ENCODE measurements at regions not wholly inside any gene's neighbourhood (a gene's known extent, or its start where the extent isn't known, plus 50 kb on each side); places are given as distances from the start of the nearest gene placed in this dataset.

DNA sequence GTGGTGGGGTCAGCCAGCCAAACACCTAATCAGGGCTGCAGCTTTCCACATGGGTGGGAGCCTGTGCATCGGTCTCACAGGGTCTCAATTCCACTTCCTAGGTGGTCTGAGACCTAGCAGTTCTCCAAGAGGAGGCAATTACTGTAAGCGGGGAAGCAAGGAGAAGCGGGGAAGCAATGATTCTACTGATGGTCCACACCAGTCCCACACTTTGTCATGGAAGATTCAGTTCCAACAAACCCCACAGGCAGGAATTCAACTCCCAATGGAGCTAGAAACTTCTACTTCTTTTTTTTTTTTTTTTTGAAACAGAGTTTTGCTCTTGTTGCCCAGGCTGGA lies 158.7 kb upstream of the RAI14 start:
- H3K9me3 ChIP-seq (ENCODE audit: control insufficient read depth, low read length) = no peaks in the 10 kb centered on the region
- no peak overlapping the region for H3K4me3 ChIP-seq (ENCODE audit: low read length)
- no peaks in the 10 kb centered on the region for H3K36me3 ChIP-seq (ENCODE audit: control insufficient read depth, insufficient read depth, low read length)
- H3K4me1 ChIP-seq (ENCODE audit: control insufficient read depth, insufficient read depth, low read length) = peaks cover 14% of the 10 kb centered on the region
- H3K9ac ChIP-seq (ENCODE audit: low read length) = no peak overlapping the region
- H3K27me3 ChIP-seq (ENCODE audit: control insufficient read depth, insufficient read depth, low read length) = no peaks in the 10 kb centered on the region

GRCh38 chr5:34498572-34498971 lies 157.6 kb upstream of the RAI14 start:
- H3K4me3 ChIP-seq (ENCODE audit: low read length) = no peak overlapping the region
- H3K27me3 ChIP-seq (ENCODE audit: control insufficient read depth, insufficient read depth, low read length) = no peaks in the 10 kb centered on the region
- H3K4me1 ChIP-seq (ENCODE audit: control insufficient read depth, insufficient read depth, low read length) = peaks cover 14% of the 10 kb centered on the region
- no peak overlapping the region for H3K9ac ChIP-seq (ENCODE audit: low read length)
- no peaks in the 10 kb centered on the region for H3K9me3 ChIP-seq (ENCODE audit: control insufficient read depth, low read length)
- no peaks in the 10 kb centered on the region for H3K36me3 ChIP-seq (ENCODE audit: control insufficient read depth, insufficient read depth, low read length)

- Histone ChIP-seq H3K9ac (ENCODE audit: low read length) (no peak overlapping the region), H3K4me1 (ENCODE audit: control insufficient read depth, insufficient read depth, low read length) (peaks cover 14% of the 10 kb centered on the region), H3K4me3 (ENCODE audit: low read length) (no peak overlapping the region), H3K36me3 (ENCODE audit: control insufficient read depth, insufficient read depth, low read length) (no peaks in the 10 kb centered on the region), H3K27me3 (ENCODE audit: control insufficient read depth, insufficient read depth, low read length) (no peaks in the 10 kb centered on the region), H3K9me3 (ENCODE audit: control insufficient read depth, low read length) (no peaks in the 10 kb centered on the region)
Measured at GRCh38 chr5:34499001-34499734, 157.0 kb upstream of the RAI14 start.

GRCh38 chr5:34500236-34500847 lies 155.8 kb upstream of the RAI14 start:
- no peaks in the 10 kb centered on the region for H3K36me3 ChIP-seq (ENCODE audit: control insufficient read depth, insufficient read depth, low read length)
- H3K4me1 ChIP-seq (ENCODE audit: control insufficient read depth, insufficient read depth, low read length) = peaks cover 14% of the 10 kb centered on the region
- no peak overlapping the region for H3K9ac ChIP-seq (ENCODE audit: low read length)
- no peak overlapping the region for H3K4me3 ChIP-seq (ENCODE audit: low read length)
- no peaks in the 10 kb centered on the region for H3K27me3 ChIP-seq (ENCODE audit: control insufficient read depth, insufficient read depth, low read length)
- H3K9me3 ChIP-seq (ENCODE audit: control insufficient read depth, low read length) = no peaks in the 10 kb centered on the region

DNA sequence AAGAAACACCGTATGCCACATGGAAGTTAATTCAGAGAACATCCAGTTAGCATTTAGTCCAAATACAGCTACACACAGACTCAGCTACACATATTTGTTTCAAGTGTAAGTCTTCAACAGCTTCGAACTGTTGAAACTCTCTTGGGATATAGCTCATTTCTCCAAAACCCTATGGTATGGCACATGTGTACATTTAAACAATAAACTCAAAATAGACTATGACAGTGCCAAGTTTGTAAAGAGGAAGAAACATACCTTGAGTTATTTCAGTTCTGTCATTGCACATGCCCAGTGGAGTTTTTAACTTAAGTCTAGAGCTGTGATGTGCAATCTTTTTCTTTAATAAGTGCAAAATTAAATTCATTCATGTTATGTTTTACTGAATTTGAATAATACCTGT lies 155.1 kb upstream of the RAI14 start:
- H3K4me1 ChIP-seq (ENCODE audit: control insufficient read depth, insufficient read depth, low read length) = peaks cover 14% of the 10 kb centered on the region
- no peak overlapping the region for H3K9ac ChIP-seq (ENCODE audit: low read length)
- H3K9me3 ChIP-seq (ENCODE audit: control insufficient read depth, low read length) = no peaks in the 10 kb centered on the region
- H3K27me3 ChIP-seq (ENCODE audit: control insufficient read depth, insufficient read depth, low read length) = no peaks in the 10 kb centered on the region
- H3K4me3 ChIP-seq (ENCODE audit: low read length) = no peak overlapping the region
- no peaks in the 10 kb centered on the region for H3K36me3 ChIP-seq (ENCODE audit: control insufficient read depth, insufficient read depth, low read length)

GRCh38 chr5:34501840-34502239 lies 154.3 kb upstream of the RAI14 start:
- Histone ChIP-seq H3K4me3 (ENCODE audit: low read length) (no peak overlapping the region), H3K9ac (ENCODE audit: low read length) (no peak overlapping the region), H3K4me1 (ENCODE audit: control insufficient read depth, insufficient read depth, low read length) (peaks cover 14% of the 10 kb centered on the region), H3K36me3 (ENCODE audit: control insufficient read depth, insufficient read depth, low read length) (no peaks in the 10 kb centered on the region), H3K27me3 (ENCODE audit: control insufficient read depth, insufficient read depth, low read length) (no peaks in the 10 kb centered on the region), H3K9me3 (ENCODE audit: control insufficient read depth, low read length) (no peaks in the 10 kb centered on the region)

DNA sequence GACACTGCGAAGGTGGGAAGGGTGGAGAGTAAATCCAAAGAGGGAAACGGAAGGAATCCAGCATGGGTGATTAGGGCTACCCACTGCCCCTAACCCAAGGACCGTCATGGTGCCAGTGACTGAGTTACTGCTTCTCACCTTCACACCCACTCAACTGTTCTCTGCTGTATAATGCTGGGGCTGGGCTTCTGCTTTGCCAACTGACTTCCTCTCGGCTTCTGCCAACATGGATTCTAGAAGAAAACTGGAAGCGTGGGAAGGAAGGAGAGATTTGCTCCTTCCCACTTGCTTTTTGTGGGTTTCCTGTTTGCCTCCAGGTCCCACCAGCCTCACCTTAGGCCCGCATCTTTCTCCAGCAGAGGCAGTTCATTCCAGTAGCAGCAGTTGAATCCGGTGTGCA lies 153.5 kb upstream of the RAI14 start:
- Histone ChIP-seq H3K9ac (ENCODE audit: low read length) (no peak overlapping the region), H3K4me3 (ENCODE audit: low read length) (no peak overlapping the region), H3K4me1 (ENCODE audit: control insufficient read depth, insufficient read depth, low read length) (peaks cover 14% of the 10 kb centered on the region), H3K9me3 (ENCODE audit: control insufficient read depth, low read length) (no peaks in the 10 kb centered on the region), H3K27me3 (ENCODE audit: control insufficient read depth, insufficient read depth, low read length) (no peaks in the 10 kb centered on the region), H3K36me3 (ENCODE audit: control insufficient read depth, insufficient read depth, low read length) (no peaks in the 10 kb centered on the region)

- H3K27me3 ChIP-seq (ENCODE audit: control insufficient read depth, insufficient read depth, low read length) = no peaks in the 10 kb centered on the region
- no peaks in the 10 kb centered on the region for H3K9me3 ChIP-seq (ENCODE audit: control insufficient read depth, low read length)
- H3K4me3 ChIP-seq (ENCODE audit: low read length) = no peak overlapping the region
- no peaks in the 10 kb centered on the region for H3K36me3 ChIP-seq (ENCODE audit: control insufficient read depth, insufficient read depth, low read length)
- peaks cover 11% of the 10 kb centered on the region for H3K4me1 ChIP-seq (ENCODE audit: control insufficient read depth, insufficient read depth, low read length)
- H3K9ac ChIP-seq (ENCODE audit: low read length) = no peak overlapping the region
Measured at GRCh38 chr5:34503379-34504253, 152.5 kb upstream of the RAI14 start.

- Histone ChIP-seq H3K27me3 (ENCODE audit: control insufficient read depth, insufficient read depth, low read length) (no peaks in the 10 kb centered on the region), H3K36me3 (ENCODE audit: control insufficient read depth, insufficient read depth, low read length) (no peaks in the 10 kb centered on the region), H3K9ac (ENCODE audit: low read length) (no peak overlapping the region), H3K9me3 (ENCODE audit: control insufficient read depth, low read length) (no peaks in the 10 kb centered on the region), H3K4me1 (ENCODE audit: control insufficient read depth, insufficient read depth, low read length) (no peaks in the 10 kb centered on the region), H3K4me3 (ENCODE audit: low read length) (no peak overlapping the region)
Measured at GRCh38 chr5:34504967-34505366, 151.2 kb upstream of the RAI14 start.

- Histone ChIP-seq H3K27me3 (ENCODE audit: control insufficient read depth, insufficient read depth, low read length) (no peaks in the 10 kb centered on the region), H3K4me1 (ENCODE audit: control insufficient read depth, insufficient read depth, low read length) (peaks cover 5% of the 10 kb centered on the region), H3K36me3 (ENCODE audit: control insufficient read depth, insufficient read depth, low read length) (no peaks in the 10 kb centered on the region), H3K4me3 (ENCODE audit: low read length) (no peak overlapping the region), H3K9ac (ENCODE audit: low read length) (no peak overlapping the region), H3K9me3 (ENCODE audit: control insufficient read depth, low read length) (no peaks in the 10 kb centered on the region)
Measured at GRCh38 chr5:34505731-34506130, 150.4 kb upstream of the RAI14 start.

DNA sequence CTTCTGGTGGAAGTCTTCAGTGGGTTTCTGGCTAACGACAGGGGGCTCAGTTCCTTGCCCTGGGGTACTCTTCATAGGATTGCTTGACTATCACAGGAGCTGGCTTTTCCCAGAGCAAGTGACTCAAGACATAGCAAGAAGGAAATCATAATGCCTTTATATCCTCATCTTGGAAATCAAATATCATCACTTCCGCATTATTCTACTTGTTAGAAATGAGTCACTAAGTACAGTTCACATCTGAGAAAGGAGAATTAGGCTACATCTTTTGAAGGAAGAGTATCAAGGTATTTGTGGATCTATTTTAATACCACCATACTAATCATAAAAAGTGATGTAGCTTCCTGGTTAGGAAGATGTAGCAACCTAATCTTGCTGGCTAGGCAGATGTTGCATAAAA lies 148.2 kb upstream of the RAI14 start:
- Histone ChIP-seq H3K9ac (ENCODE audit: low read length) (no peak overlapping the region), H3K27me3 (ENCODE audit: control insufficient read depth, insufficient read depth, low read length) (no peaks in the 10 kb centered on the region), H3K4me3 (ENCODE audit: low read length) (no peak overlapping the region), H3K36me3 (ENCODE audit: control insufficient read depth, insufficient read depth, low read length) (no peaks in the 10 kb centered on the region), H3K4me1 (ENCODE audit: control insufficient read depth, insufficient read depth, low read length) (peaks cover 21% of the 10 kb centered on the region), H3K9me3 (ENCODE audit: control insufficient read depth, low read length) (no peaks in the 10 kb centered on the region)

GRCh38 chr5:34509392-34509791 lies 146.7 kb upstream of the RAI14 start:
- H3K9me3 ChIP-seq (ENCODE audit: control insufficient read depth, low read length) = no peaks in the 10 kb centered on the region
- H3K4me3 ChIP-seq (ENCODE audit: low read length) = no peak overlapping the region
- H3K9ac ChIP-seq (ENCODE audit: low read length) = no peak overlapping the region
- no peaks in the 10 kb centered on the region for H3K36me3 ChIP-seq (ENCODE audit: control insufficient read depth, insufficient read depth, low read length)
- no peaks in the 10 kb centered on the region for H3K27me3 ChIP-seq (ENCODE audit: control insufficient read depth, insufficient read depth, low read length)
- peaks cover 21% of the 10 kb centered on the region for H3K4me1 ChIP-seq (ENCODE audit: control insufficient read depth, insufficient read depth, low read length)
